Bronchial epithelial cell (primary cell): ENCODE measurements at regions not wholly inside any gene's neighbourhood (a gene's known extent, or its start where the extent isn't known, plus 50 kb on each side); places are given as distances from the start of the nearest gene placed in this dataset.
A peak's percentile ranks its signal among the peaks of the same experiment; 100 is the strongest.

Experiments
- DNase-seq: peaks from one replicate; pipeline ENCODE4 v3.0.0-alpha.2; 2010; ENCODE audit warnings: low read depth
- FAIRE-seq: peaks from 2 replicates; lab custom pipeline; 2011; peaks lifted over from hg19 to GRCh38; lab: Jason Lieb, UNC
- H3K27me3 ChIP-seq: 2 replicates; pipeline ENCODE4 v1.5.1; 2011; ENCODE audit warnings: low read length; ENCODE audit not compliant: control insufficient read depth, insufficient read depth
- H3K36me3 ChIP-seq: 2 replicates; pipeline ENCODE4 v1.5.1; 2011; ENCODE audit warnings: low read length; ENCODE audit not compliant: control insufficient read depth, insufficient read depth
- H3K4me3 ChIP-seq: 2 replicates; pipeline ENCODE4 v1.5.1; 2011; ENCODE audit warnings: mild to moderate bottlenecking, low read depth, low read length, control low read depth
- CTCF ChIP-seq: IDR thresholded peaks from 2 replicates; pipeline ENCODE4 v1.5.1; 2011; ENCODE audit warnings: mild to moderate bottlenecking, moderate library complexity, low read length, control low read depth, inconsistent platforms; ENCODE audit not compliant: insufficient read depth, severe bottlenecking

- H3K36me3 ChIP-seq, result no peaks in the 10 kb centered on the region
- DNase-seq (peak; percentile 4), FAIRE-seq (no peak)
- H3K4me3 ChIP-seq, result no peak overlapping the region
- TF ChIP-seq CTCF, result no peak
- H3K27me3 ChIP-seq, result no peaks in the 10 kb centered on the region
These were observed 533.3 kb downstream of the TMA16 start for GRCh38 chr4:164027805-164028204.

- H3K27me3 ChIP-seq, result no peaks in the 10 kb centered on the region
- no peak for TF ChIP-seq CTCF
- FAIRE-seq (no peak), DNase-seq (no peak)
- no peaks in the 10 kb centered on the region for H3K36me3 ChIP-seq
- no peak overlapping the region for H3K4me3 ChIP-seq
These were observed 545.0 kb downstream of the TMA16 start for GRCh38 chr4:164039482-164039881.

GRCh38 chr4:164056426-164057142 lies 562.1 kb downstream of the TMA16 start:
- no peak for TF ChIP-seq CTCF

GRCh38 chr4:164058776-164059445 lies 564.4 kb downstream of the TMA16 start:
- H3K27me3 ChIP-seq, result no peaks in the 10 kb centered on the region
- DNase-seq (no peak), FAIRE-seq (no peak)
- no peak for TF ChIP-seq CTCF
- H3K36me3 ChIP-seq, result no peaks in the 10 kb centered on the region
- no peak overlapping the region for H3K4me3 ChIP-seq

More at GRCh38 chr4:164056426-164057142, 562.1 kb downstream of the TMA16 start:
- Histone ChIP-seq H3K4me3 (no peak overlapping the region), H3K36me3 (no peaks in the 10 kb centered on the region), H3K27me3 (no peaks in the 10 kb centered on the region)
- DNase-seq, result no peak
- FAIRE-seq, result no peak

GRCh38 chr4:164060456-164060855 lies 566.0 kb downstream of the TMA16 start:
- H3K36me3 ChIP-seq, result no peaks in the 10 kb centered on the region
- TF ChIP-seq CTCF, result no peak
- no peaks in the 10 kb centered on the region for H3K27me3 ChIP-seq
- DNase-seq (no peak), FAIRE-seq (no peak)
- H3K4me3 ChIP-seq, result no peak overlapping the region
